Stimulated activated CD8-positive, alpha-beta memory T cell treated with anti-CD3 and anti-CD28 coated beads, Interleukin-12 subunit alpha, Interleukin-12 subunit beta, amount 100 ng/mL, for 4 hours (primary cell): ENCODE measurements at regions not wholly inside any gene's neighbourhood (a gene's known extent, or its start where the extent isn't known, plus 50 kb on each side); places are given as distances from the start of the nearest gene placed in this dataset.
"Not testable (repeated sequence)": the region's sequence is repeated elsewhere in the genome, so short reads cannot be mapped to it uniquely, and the experiment has no call there.

ENCODE experiments used
- DNase-seq: peaks from one replicate; pipeline ENCODE4 v3.0.0-alpha.2; 2020; ENCODE audit warnings: low read depth

GRCh38 chr3:181920409-181920808 is 208.7 kb downstream of the SOX2 start:
- no peak for DNase-seq

GRCh38 chr3:181921220-181921619 is 209.5 kb downstream of the SOX2 start:
- DNase-seq: no peak

- DNase-seq: not testable (repeated sequence)
Measured at GRCh38 chr3:181925841-181926240, 214.1 kb downstream of the SOX2 start.

- no peak for DNase-seq
Measured at GRCh38 chr3:181929501-181929900, 217.8 kb downstream of the SOX2 start.

GRCh38 chr3:181930105-181930504 is 218.4 kb downstream of the SOX2 start:
- no peak for DNase-seq

GRCh38 chr3:181932039-181932438 is 220.3 kb downstream of the SOX2 start:
- DNase-seq: no peak

GRCh38 chr3:181933052-181933618 is 221.4 kb downstream of the SOX2 start:
- DNase-seq: no peak

- no peak for DNase-seq
Measured at GRCh38 chr3:181935915-181936314, 224.2 kb downstream of the SOX2 start.

- no peak for DNase-seq
Measured at GRCh38 chr3:181936774-181937173, 225.0 kb downstream of the SOX2 start.

- not testable (repeated sequence) for DNase-seq
Measured at GRCh38 chr3:181938580-181938979, 226.9 kb downstream of the SOX2 start.

- no peak for DNase-seq
Measured at GRCh38 chr3:181940703-181941102, 229.0 kb downstream of the SOX2 start.

GRCh38 chr3:181941250-181941649 is 229.5 kb downstream of the SOX2 start:
- no peak for DNase-seq

- DNase-seq: no peak
Measured at GRCh38 chr3:181943285-181943684, 231.6 kb downstream of the SOX2 start.

GRCh38 chr3:181947606-181948005 is 235.9 kb downstream of the SOX2 start:
- no peak for DNase-seq

- DNase-seq: no peak
Measured at GRCh38 chr3:181948286-181948685, 236.6 kb downstream of the SOX2 start.

GRCh38 chr3:181952221-181952620 is 240.5 kb downstream of the SOX2 start:
- DNase-seq: no peak

- DNase-seq: no peak
Measured at GRCh38 chr3:181952929-181953328, 241.2 kb downstream of the SOX2 start.

- no peak for DNase-seq
Measured at GRCh38 chr3:181955566-181955965, 243.8 kb downstream of the SOX2 start.

- DNase-seq: no peak
Measured at GRCh38 chr3:181956122-181956521, 244.4 kb downstream of the SOX2 start.

GRCh38 chr3:181966393-181966792 is 254.7 kb downstream of the SOX2 start:
- DNase-seq: no peak

GRCh38 chr3:181969925-181970324 is 258.2 kb downstream of the SOX2 start:
- DNase-seq: no peak

- DNase-seq: no peak
Measured at GRCh38 chr3:181971424-181971823, 259.7 kb downstream of the SOX2 start.

GRCh38 chr3:181974198-181974597 is 262.5 kb downstream of the SOX2 start:
- DNase-seq: no peak

- no peak for DNase-seq
Measured at GRCh38 chr3:181976526-181976925, 264.8 kb downstream of the SOX2 start.

- DNase-seq: no peak
Measured at GRCh38 chr3:181985386-181985785, 273.7 kb downstream of the SOX2 start.
